Activated CD4-positive, alpha-beta T cell treated with anti-CD3 and anti-CD28 coated beads, Interleukin-2, Interleukin-4, amounts not matched to agents 100 ng/mL and 50 ng/mL, durations not matched to agents 16 hours and 8 hours (primary cell): ENCODE measurements at regions not wholly inside any gene's neighbourhood (a gene's known extent, or its start where the extent isn't known, plus 50 kb on each side); places are given as distances from the start of the nearest gene placed in this dataset.

Experiments
- DNase-seq: peaks from one replicate; pipeline ENCODE4 v3.0.0-alpha.2; 2020; ENCODE audit warnings: low spot score

DNA sequence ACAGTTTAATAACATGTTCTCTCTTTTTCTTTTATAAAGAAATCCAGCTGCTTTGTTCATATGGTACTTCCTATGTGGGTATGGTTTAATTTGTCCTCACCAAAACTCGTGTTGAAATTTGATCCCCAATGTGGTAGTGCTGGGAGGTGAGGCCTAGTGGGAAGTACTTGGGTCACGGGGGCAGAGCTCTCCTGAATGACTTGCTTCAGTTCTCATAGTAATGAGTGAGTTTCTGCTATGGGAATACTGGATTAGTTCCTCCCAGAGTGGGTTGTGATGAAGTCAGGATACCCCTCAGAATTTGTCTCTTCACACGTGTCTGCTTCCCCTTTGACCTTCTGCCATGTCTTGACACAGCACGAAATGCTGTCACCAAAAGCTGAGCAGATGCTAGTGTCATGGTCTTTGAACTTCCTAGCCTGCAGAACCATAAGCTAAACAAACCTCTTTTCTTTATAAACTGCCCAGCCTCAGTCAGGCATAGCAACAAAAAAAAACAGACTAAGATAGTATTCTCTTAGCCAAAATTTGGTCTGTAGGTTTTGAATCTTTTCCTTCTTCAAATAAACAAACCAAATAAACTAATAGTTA, 87.8 kb upstream of the HS3ST5 start:
- DNase-seq: no peak

DNA sequence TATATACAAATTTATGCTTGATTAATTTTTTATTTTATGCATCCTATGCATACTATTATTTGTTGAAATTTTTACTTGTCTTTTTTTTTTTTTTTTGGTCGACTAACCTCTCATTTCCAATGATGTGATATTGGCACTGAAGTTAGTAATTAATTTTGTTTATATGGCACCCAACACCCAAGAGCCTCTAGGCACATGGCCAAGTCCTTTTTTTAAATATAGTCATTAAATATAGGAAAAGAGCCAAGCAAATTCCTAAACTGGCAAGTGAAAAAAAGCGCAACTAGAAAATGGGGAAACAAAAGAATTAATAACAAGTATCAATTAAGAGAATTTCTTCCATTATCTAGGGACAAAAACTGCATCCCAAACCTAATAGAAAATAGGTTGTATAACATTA, 85.5 kb upstream of the HS3ST5 start:
- no peak for DNase-seq

DNA sequence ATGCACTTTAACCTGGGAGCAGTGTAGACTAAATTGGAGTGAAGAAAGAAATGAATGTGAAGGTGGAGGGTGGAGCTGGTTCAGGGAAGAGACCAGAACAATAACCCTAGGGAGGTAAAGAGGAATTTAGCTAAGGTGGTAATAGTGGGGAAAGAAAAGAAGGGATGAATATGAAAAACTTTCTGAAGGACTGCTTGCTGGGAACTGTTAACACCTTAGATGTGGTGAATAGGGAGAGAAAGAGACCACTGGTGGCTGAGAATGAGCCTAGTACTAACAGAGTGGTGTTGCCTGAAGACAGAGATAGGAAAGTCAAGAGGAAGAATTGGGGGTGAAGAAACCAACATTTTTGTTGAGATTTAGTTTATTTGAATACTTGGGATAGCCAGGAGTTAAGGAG, 78.4 kb upstream of the HS3ST5 start:
- no peak for DNase-seq

- DNase-seq: no peak
These were observed 76.4 kb upstream of the HS3ST5 start for GRCh38 chr6:114419175-114419574.

DNA sequence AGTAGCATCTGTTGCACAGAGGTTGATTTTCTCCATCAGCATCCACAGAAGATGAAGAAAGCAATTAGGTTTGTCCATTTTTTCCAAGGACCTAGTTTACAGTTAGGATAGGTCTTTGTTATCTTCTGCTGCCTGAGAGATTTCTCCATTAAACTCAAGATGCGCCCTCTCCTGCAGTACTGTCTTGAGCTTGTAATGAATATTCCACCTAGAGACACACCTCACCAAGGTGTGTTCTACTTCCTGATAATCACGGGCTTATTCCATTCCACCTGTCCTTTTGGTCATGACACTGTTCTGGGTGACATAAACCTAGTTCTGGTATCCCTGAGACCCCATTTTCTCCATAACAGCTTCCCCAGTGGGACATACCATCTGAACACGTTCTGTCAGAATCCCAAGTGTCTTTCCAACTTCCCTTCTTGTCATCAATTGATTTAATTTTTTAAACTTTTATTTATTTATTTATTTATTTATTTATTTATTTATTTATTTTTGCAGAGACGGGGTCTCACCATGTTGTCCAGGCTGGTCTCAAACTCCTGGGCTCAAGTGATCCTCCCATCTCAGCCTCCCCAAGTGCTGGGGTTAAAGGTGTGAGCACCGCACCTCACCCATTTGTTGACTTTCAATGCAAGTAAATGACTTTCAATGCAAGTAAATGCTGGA, 75.6 kb upstream of the HS3ST5 start:
- DNase-seq: no peak

DNA sequence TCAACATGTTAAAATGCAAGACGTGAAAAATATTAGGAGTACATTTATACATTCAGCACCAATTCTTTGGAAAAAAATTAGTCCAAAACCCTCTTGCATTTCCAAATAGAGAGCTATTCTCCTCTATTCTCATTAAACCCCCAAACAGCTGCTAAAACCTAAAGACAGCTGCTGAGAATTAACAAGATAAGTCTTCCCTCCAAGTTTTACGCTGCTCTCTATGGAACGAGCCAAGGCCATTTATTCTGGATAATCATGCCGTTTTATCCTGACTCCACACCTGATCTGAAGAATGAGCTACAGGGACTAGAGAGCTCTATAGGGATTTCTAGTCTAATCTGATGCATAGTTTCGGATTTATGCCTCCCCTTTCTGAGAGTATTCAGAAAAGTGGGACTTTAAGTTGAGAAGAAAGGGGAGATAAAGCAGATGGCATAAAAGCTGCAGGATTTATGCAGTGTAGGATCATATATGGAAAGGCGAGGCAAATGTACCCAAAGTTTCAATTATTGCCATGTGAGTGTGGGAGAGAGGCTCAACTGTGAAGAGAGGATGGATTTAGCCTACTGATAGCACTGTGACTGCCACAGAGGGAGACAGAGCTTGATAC, 64.7 kb upstream of the HS3ST5 start:
- no peak for DNase-seq

DNA sequence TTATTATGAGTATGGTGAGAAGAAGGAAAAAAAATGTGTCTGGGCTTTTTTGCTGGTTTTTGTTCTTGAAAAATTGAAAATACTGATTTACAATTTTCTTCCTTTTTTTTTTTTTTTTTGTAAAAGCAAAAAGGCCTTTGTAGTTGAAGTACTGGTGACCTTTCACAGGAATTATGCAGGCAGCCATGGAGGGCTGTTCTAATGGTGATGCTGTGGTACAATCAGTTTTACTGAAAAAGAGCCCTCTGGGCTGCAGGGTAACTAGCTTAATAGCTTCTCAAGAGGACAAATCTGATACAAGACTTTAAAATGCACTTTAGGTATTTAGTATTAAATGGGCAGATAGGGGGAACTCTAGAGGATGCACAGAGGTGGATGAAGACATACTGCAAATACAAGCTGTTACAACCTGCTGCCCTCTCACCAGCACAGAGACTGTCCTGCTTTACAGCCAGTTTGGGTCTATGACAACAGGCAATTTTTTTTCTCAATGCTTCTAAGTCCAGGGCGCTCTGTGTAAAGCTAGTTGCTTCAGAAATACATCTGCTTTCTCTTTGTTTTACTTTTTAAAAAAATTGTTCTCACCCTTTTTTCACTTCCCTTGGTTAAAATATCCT, 61.6 kb upstream of the HS3ST5 start:
- DNase-seq: no peak

DNA sequence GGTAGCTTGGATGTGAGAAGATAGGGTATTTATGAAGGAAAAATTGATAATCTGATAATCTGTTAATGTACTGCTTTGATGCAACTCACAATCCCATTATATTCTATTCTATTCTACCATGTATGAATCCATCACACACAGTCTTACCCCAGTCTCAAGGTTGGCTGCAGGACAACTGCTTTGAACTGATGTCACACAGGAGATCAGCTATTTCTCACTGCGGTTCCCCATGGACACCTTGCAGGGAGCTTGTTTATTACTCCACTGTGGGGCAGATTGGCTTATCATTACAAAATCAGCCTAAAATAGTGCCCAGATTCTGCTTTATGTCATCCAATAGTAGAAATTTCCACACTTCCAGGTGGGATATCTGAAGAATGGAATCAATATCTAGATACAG, 61.0 kb upstream of the HS3ST5 start:
- DNase-seq: no peak

GRCh38 chr6:114398481-114398880, 55.7 kb upstream of the HS3ST5 start:
- DNase-seq: no peak
